Keratinocyte (primary cell): ENCODE measurements at regions not wholly inside any gene's neighbourhood (a gene's known extent, or its start where the extent isn't known, plus 50 kb on each side); places are given as distances from the start of the nearest gene placed in this dataset.

Experiments used
- DNase-seq: peaks from one replicate; pipeline ENCODE4 v3.0.0-alpha.2; 2011; ENCODE audit warnings: low read depth, missing footprints, low spot score
- FAIRE-seq: peaks from 2 replicates; lab custom pipeline; 2011; peaks lifted over from hg19 to GRCh38; lab: Jason Lieb, UNC
- H2AFZ ChIP-seq: 2 replicates; pipeline ENCODE4 v1.6.0; 2012; ENCODE audit warnings: low read length, control low read depth, inconsistent platforms; ENCODE audit not compliant: control insufficient read depth
- H3K27ac ChIP-seq: 2 replicates; pipeline ENCODE4 v1.5.1; 2011; ENCODE audit warnings: low read length; ENCODE audit not compliant: control insufficient read depth, insufficient read depth
- H3K27me3 ChIP-seq: 3 replicates; pipeline ENCODE4 v1.6.0; 2011; ENCODE audit warnings: low read length; ENCODE audit not compliant: control insufficient read depth, insufficient read depth; ENCODE audit errors: extremely low read depth
- H3K36me3 ChIP-seq, 2 experiments: 2 replicates in 1 of 2; 3 replicates in 1 of 2; pipeline ENCODE4 v1.5.1; 2011; ENCODE audit warnings: low read length in 2 of 2, mild to moderate bottlenecking in 1 of 2; ENCODE audit not compliant: control insufficient read depth in 2 of 2, insufficient read depth in 2 of 2; ENCODE audit errors: extremely low read depth in 1 of 2
- H3K4me1 ChIP-seq: 3 replicates; pipeline ENCODE4 v1.5.1; 2011; ENCODE audit warnings: low read length; ENCODE audit not compliant: control insufficient read depth, insufficient read depth; ENCODE audit errors: extremely low read depth
- H3K4me2 ChIP-seq: 3 replicates; pipeline ENCODE4 v1.6.0; 2011; ENCODE audit warnings: low read depth, low read length; ENCODE audit not compliant: control insufficient read depth, insufficient read depth; ENCODE audit errors: extremely low read depth
- H3K4me3 ChIP-seq, 3 experiments: fragments of 200-600 bp in 1 of 3; sonication (generic) in 1 of 3; 2 replicates in 2 of 3; 3 replicates in 1 of 3; pipeline ENCODE4 v1.5.1; 2011 to 2016; ENCODE audit warnings: low read length in 3 of 3, mild to moderate bottlenecking in 3 of 3, control low read depth in 2 of 3, inconsistent platforms in 1 of 3, low read depth in 1 of 3, mixed read lengths in 1 of 3, mixed run types in 1 of 3, moderate library complexity in 1 of 3; ENCODE audit not compliant: control insufficient read depth in 2 of 3, insufficient read depth in 2 of 3; ENCODE audit errors: extremely low read depth in 1 of 3
- H3K79me2 ChIP-seq: 2 replicates; pipeline ENCODE4 v1.6.0; 2012; ENCODE audit warnings: low read length; ENCODE audit not compliant: control insufficient read depth, insufficient read depth
- H3K9ac ChIP-seq: 3 replicates; pipeline ENCODE4 v1.6.0; 2011; ENCODE audit warnings: low read length; ENCODE audit not compliant: control insufficient read depth, insufficient read depth; ENCODE audit errors: extremely low read depth
- H3K9me1 ChIP-seq: 3 replicates; pipeline ENCODE4 v1.6.0; 2011; ENCODE audit warnings: low read length; ENCODE audit not compliant: control insufficient read depth, insufficient read depth; ENCODE audit errors: extremely low read depth
- H3K9me3 ChIP-seq: 2 replicates; pipeline ENCODE4 v1.5.1; 2012; ENCODE audit warnings: low read depth, low read length; ENCODE audit not compliant: control insufficient read depth
- H4K20me1 ChIP-seq: 3 replicates; pipeline ENCODE4 v1.6.0; 2011; ENCODE audit warnings: low read length; ENCODE audit not compliant: control insufficient read depth, insufficient read depth; ENCODE audit errors: extremely low read depth
- EZH2 ChIP-seq: IDR thresholded peaks from one replicate; pipeline ENCODE4 v1.6.1; 2012; ENCODE audit warnings: inconsistent platforms, mild to moderate bottlenecking, low read length, moderate library complexity
- dilution Hi-C: fragments of 300-500 bp; cut with MboI; formaldehyde crosslinking; loops from one replicate; pipeline ENCODE4 v1.7.0; 2020; ENCODE audit warnings: low sequenced_read_pairs; ENCODE audit not compliant: extremely low pct_ligation_motif_present
- TF ChIP-seq, protein P1 (sequence below), 3 experiments: IDR thresholded peaks in 1 of 3; conservative IDR thresholded peaks in 1 of 3; optimal IDR thresholded peaks in 1 of 3; 2 replicates in 2 of 3; 3 replicates in 1 of 3; pipeline versions ENCODE3 to v1.5.1; 2011; ENCODE audit warnings: low read length in 3 of 3, mild to moderate bottlenecking in 3 of 3, moderate library complexity in 2 of 3, control low read depth in 1 of 3, inconsistent platforms in 1 of 3; ENCODE audit not compliant: insufficient read depth in 2 of 3; ENCODE audit errors: extremely low read depth in 1 of 3

DNA sequence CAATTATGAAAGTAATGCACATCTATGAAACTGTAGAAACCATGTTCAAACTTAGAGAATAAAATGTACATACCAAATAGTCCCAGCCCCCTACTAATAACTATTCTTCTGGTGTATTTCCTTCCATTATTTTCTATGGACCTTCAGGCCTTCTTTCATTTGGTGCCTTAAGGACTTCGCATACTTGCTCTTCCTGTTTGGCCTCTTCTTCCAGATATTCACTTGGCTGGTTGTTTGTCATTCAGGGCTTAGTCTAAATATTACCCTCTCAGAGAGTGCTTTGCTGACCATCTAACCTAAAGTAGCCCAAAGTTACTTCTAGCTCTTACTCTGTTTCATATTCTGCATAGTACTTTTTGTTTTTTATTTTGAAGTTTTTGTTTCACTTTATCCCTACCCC lies 70.3 kb upstream of the ARMCX2 start:
- no peaks in the 10 kb centered on the region for H3K4me1 ChIP-seq
- H3K9me1 ChIP-seq = no peaks in the 10 kb centered on the region
- no peaks in the 10 kb centered on the region for H4K20me1 ChIP-seq
- no peak overlapping the region for H3K27ac ChIP-seq
- no peak for DNase-seq
- no peak overlapping the region for H2AFZ ChIP-seq
- no peak for FAIRE-seq
- H3K27me3 ChIP-seq = no peaks in the 10 kb centered on the region
- H3K79me2 ChIP-seq = no peaks in the 10 kb centered on the region
- TF ChIP-seq, protein P1, sequence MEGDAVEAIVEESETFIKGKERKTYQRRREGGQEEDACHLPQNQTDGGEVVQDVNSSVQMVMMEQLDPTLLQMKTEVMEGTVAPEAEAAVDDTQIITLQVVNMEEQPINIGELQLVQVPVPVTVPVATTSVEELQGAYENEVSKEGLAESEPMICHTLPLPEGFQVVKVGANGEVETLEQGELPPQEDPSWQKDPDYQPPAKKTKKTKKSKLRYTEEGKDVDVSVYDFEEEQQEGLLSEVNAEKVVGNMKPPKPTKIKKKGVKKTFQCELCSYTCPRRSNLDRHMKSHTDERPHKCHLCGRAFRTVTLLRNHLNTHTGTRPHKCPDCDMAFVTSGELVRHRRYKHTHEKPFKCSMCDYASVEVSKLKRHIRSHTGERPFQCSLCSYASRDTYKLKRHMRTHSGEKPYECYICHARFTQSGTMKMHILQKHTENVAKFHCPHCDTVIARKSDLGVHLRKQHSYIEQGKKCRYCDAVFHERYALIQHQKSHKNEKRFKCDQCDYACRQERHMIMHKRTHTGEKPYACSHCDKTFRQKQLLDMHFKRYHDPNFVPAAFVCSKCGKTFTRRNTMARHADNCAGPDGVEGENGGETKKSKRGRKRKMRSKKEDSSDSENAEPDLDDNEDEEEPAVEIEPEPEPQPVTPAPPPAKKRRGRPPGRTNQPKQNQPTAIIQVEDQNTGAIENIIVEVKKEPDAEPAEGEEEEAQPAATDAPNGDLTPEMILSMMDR (optimal IDR thresholded peaks at IDR 0.05 in 1 of 3, IDR thresholded peaks at IDR 0.05 in 1 of 3, conservative IDR thresholded peaks at IDR 0.05 in 1 of 3; ENCODE audit: extremely low read depth in 1 of 3, insufficient read depth in 2 of 3, low read length in 3 of 3) = no peak
- no peak for TF ChIP-seq EZH2
- H3K36me3 ChIP-seq = no peaks in the 10 kb centered on the region
- no peak overlapping the region for H3K4me2 ChIP-seq
- no peaks in the 10 kb centered on the region for H3K9me3 ChIP-seq
- no peak overlapping the region for H3K4me3 ChIP-seq
- dilution Hi-C loops = no loop called here
- H3K9ac ChIP-seq = no peak overlapping the region
